NCI-H1694 treated with DMSO at 0.1 percent for 48 hours (cell line): ENCODE measurements at regions not wholly inside any gene's neighbourhood (a gene's known extent, or its start where the extent isn't known, plus 50 kb on each side); places are given as distances from the start of the nearest gene placed in this dataset.
A peak's percentile ranks its signal among the peaks of the same experiment; 100 is the strongest.
"Not testable (repeated sequence)": the region's sequence is repeated elsewhere in the genome, so short reads cannot be mapped to it uniquely, and the experiment has no call there.

Experiments
- DNase-seq: peaks from one replicate; lab custom pipeline; 2025; lab: John Stamatoyannopoulos, UW

- not testable (repeated sequence) for DNase-seq
These were observed 206.6 kb upstream of the C2CD4B start for GRCh38 chr15:62371683-62372082.

- DNase-seq: no peak
These were observed 212.8 kb upstream of the C2CD4B start for GRCh38 chr15:62377736-62378480.

GRCh38 chr15:62378772-62379498 lies 213.8 kb upstream of the C2CD4B start:
- no peak for DNase-seq

GRCh38 chr15:62380011-62380410 lies 214.9 kb upstream of the C2CD4B start:
- no peak for DNase-seq

GRCh38 chr15:62382046-62382445 lies 217.0 kb upstream of the C2CD4B start:
- DNase-seq: no peak

GRCh38 chr15:62389885-62390790 lies 225.1 kb upstream of the C2CD4B start, which contains the start of gene TLN2:
Gene TLN2 (plus strand): TSS chr15:62390550.
- peak; percentile 19 for DNase-seq

GRCh38 chr15:62390791-62391640 lies 225.9 kb upstream of the C2CD4B start:
- no peak for DNase-seq

- DNase-seq: no peak
These were observed 226.7 kb upstream of the C2CD4B start for GRCh38 chr15:62391641-62392262.

GRCh38 chr15:62392376-62392775 lies 227.3 kb upstream of the C2CD4B start:
- DNase-seq: no peak

GRCh38 chr15:62393196-62393595 lies 228.1 kb upstream of the C2CD4B start:
- DNase-seq: no peak

GRCh38 chr15:62394079-62394478 lies 229.0 kb upstream of the C2CD4B start:
- no peak for DNase-seq

- DNase-seq: no peak
These were observed 235.7 kb upstream of the C2CD4B start for GRCh38 chr15:62400778-62401177.

- DNase-seq: no peak
These were observed 237.6 kb upstream of the C2CD4B start for GRCh38 chr15:62402687-62403086.

GRCh38 chr15:62403164-62403809 lies 238.2 kb upstream of the C2CD4B start:
- no peak for DNase-seq

- no peak for DNase-seq
These were observed 239.3 kb upstream of the C2CD4B start for GRCh38 chr15:62404194-62404985.

GRCh38 chr15:62406305-62406891 lies 241.3 kb upstream of the C2CD4B start:
- DNase-seq: no peak

GRCh38 chr15:62407216-62407615 lies 242.1 kb upstream of the C2CD4B start:
- DNase-seq: no peak

GRCh38 chr15:62407962-62408361 lies 242.9 kb upstream of the C2CD4B start:
- no peak for DNase-seq

- no peak for DNase-seq
These were observed 244.4 kb upstream of the C2CD4B start for GRCh38 chr15:62409466-62409865.
